Endothelial cell of umbilical vein (primary cell): ENCODE measurements at regions not wholly inside any gene's neighbourhood (a gene's known extent, or its start where the extent isn't known, plus 50 kb on each side); places are given as distances from the start of the nearest gene placed in this dataset.

Experiments
- EZH2 ChIP-seq: IDR thresholded peaks from 2 replicates; pipeline ENCODE4 v1.6.1; 2012; ENCODE audit warnings: borderline replicate concordance, low read depth, mild to moderate bottlenecking, moderate library complexity, low read length, inconsistent platforms; ENCODE audit not compliant: severe bottlenecking
- JUN ChIP-seq: IDR thresholded peaks from 2 replicates; pipeline ENCODE4 v1.6.1; 2011; ENCODE audit warnings: borderline replicate concordance, low read depth; ENCODE audit not compliant: insufficient read length, insufficient read depth
- MYC ChIP-seq: IDR thresholded peaks from one replicate; pipeline ENCODE4 v1.6.1; 2011; ENCODE audit warnings: mild to moderate bottlenecking, low read depth, low read length
- POLR2A ChIP-seq: IDR thresholded peaks from 2 replicates; pipeline ENCODE4 v1.6.1; 2012; ENCODE audit warnings: low read depth, mild to moderate bottlenecking, control low read depth, low read length
- POLR2AphosphoS5 ChIP-seq: IDR thresholded peaks from 2 replicates; pipeline ENCODE4 v1.6.1; 2012; ENCODE audit warnings: low read depth, mild to moderate bottlenecking, control low read depth, low read length, moderate library complexity; ENCODE audit not compliant: insufficient read depth
- TF ChIP-seq, protein P1 (sequence below), 2 donors: IDR thresholded peaks; 1 replicate in 1 of 2; 2 replicates in 1 of 2; pipeline ENCODE4 v1.5.1; 2011; ENCODE audit warnings: low read length in 2 of 2, mild to moderate bottlenecking in 2 of 2, moderate library complexity in 2 of 2, control low read depth in 1 of 2, inconsistent platforms in 1 of 2, low read depth in 1 of 2; ENCODE audit not compliant: insufficient read depth in 1 of 2; ENCODE audit errors: extremely low read depth in 1 of 2
- TF ChIP-seq, protein P2 (sequence below): IDR thresholded peaks from 2 replicates; pipeline ENCODE4 v1.6.1; 2011; ENCODE audit not compliant: insufficient read depth, insufficient read length

DNA sequence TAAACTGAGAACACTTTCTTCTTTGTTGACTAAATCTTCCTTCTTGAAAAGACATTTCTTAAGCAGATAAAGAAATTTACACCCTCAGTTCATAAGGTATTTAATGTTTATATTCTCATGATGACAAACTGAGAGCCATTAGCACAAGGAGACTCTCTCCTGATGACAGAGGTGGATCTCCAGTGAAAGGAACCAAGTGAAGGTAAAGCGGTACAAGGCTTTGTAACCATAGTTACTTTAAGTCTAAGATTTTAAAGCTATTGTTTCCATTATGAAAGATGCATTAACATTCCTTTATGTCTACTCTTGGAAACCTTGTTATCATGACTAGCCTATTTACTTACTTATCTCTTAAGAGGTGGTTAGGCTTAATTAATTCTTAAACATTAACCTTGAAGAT lies 737.1 kb downstream of the MECOM start:
- TF ChIP-seq, protein P1, sequence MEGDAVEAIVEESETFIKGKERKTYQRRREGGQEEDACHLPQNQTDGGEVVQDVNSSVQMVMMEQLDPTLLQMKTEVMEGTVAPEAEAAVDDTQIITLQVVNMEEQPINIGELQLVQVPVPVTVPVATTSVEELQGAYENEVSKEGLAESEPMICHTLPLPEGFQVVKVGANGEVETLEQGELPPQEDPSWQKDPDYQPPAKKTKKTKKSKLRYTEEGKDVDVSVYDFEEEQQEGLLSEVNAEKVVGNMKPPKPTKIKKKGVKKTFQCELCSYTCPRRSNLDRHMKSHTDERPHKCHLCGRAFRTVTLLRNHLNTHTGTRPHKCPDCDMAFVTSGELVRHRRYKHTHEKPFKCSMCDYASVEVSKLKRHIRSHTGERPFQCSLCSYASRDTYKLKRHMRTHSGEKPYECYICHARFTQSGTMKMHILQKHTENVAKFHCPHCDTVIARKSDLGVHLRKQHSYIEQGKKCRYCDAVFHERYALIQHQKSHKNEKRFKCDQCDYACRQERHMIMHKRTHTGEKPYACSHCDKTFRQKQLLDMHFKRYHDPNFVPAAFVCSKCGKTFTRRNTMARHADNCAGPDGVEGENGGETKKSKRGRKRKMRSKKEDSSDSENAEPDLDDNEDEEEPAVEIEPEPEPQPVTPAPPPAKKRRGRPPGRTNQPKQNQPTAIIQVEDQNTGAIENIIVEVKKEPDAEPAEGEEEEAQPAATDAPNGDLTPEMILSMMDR (IDR thresholded peaks at IDR 0.05; ENCODE audit: extremely low read depth in 1 of 2, insufficient read depth in 1 of 2, low read depth in 1 of 2, low read length in 2 of 2): no peak
- TF ChIP-seq POLR2AphosphoS5 (no peak), POLR2A (no peak), EZH2 (no peak), MYC (no peak), JUN (no peak)
- TF ChIP-seq, protein P2, sequence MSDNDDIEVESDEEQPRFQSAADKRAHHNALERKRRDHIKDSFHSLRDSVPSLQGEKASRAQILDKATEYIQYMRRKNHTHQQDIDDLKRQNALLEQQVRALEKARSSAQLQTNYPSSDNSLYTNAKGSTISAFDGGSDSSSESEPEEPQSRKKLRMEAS: no peak
